ENCODE measurements at regions not wholly inside any gene's neighbourhood (a gene's known extent, or its start where the extent isn't known, plus 50 kb on each side); places are given as distances from the start of the nearest gene placed in this dataset.

GRCh38 chr1:173341307-173341706, 134.2 kb upstream of the TNFSF4 start:
- ChIA-PET POLR2A (no interaction called here), CTCF (no interaction called here), RAD21 (ENCODE audit: low non-redundant PET in 1 of 2, low total read pairs in 2 of 2, uncharacterized antibody in 2 of 2, unreplicated experiment in 2 of 2) (no interaction called here)
- no peaks in the 10 kb centered on the region for H3K9me3 ChIP-seq (ENCODE audit: control insufficient read depth in 1 of 2, insufficient read depth in 1 of 2, low read depth in 1 of 2, low read length in 2 of 2)
- H2AFZ ChIP-seq (ENCODE audit: low read depth, low read length, poor library complexity, severe bottlenecking), result no peak overlapping the region
- no peaks in the 10 kb centered on the region for H3K36me3 ChIP-seq (ENCODE audit: control insufficient read depth in 1 of 2, insufficient read depth in 2 of 2, low read length in 2 of 2)
- no peak overlapping the region for H3K4me3 ChIP-seq (replicated peaks in 1 of 2; ENCODE audit: low read depth in 1 of 2, low read length in 2 of 2)
- no peak overlapping the region for H3K4me2 ChIP-seq (ENCODE audit: low read length)
- intact Hi-C loops (cut with micrococcal nuclease), result no loop called here
- TF ChIP-seq TCF7L2 (IDR thresholded peaks at IDR 0.05; ENCODE audit: borderline replicate concordance, extremely low read depth, insufficient read depth, insufficient read length), result no peak
- TF ChIP-seq MAX (IDR thresholded peaks at IDR 0.05), result no peak
- no peak for TF ChIP-seq SIN3A (IDR thresholded peaks at IDR 0.05; ENCODE audit: low read depth)
- no peak for TF ChIP-seq JUND (IDR thresholded peaks at IDR 0.05)
- TF ChIP-seq EZH2 (IDR thresholded peaks at IDR 0.05), result no peak
- TF ChIP-seq REST (IDR thresholded peaks at IDR 0.05; ENCODE audit: low read depth), result no peak
- TF ChIP-seq POLR2AphosphoS5 (IDR thresholded peaks at IDR 0.05; ENCODE audit: low read depth, low read length), result no peak
- no peak for TF ChIP-seq SRF (IDR thresholded peaks at IDR 0.05; ENCODE audit: low read depth)
- TF ChIP-seq CBX3 (IDR thresholded peaks at IDR 0.05; ENCODE audit: low read depth), result no peak
- TF ChIP-seq ATF3 (IDR thresholded peaks at IDR 0.05), result no peak
- TF ChIP-seq EZH2phosphoT487 (IDR thresholded peaks at IDR 0.05; ENCODE audit: borderline replicate concordance), result no peak
- TF ChIP-seq ZNF274 (IDR thresholded peaks at IDR 0.05; ENCODE audit: low read depth, low read length), result no peak
- TF ChIP-seq ZFX (IDR thresholded peaks at IDR 0.05), result no peak
- no peak for TF ChIP-seq EGR1 (IDR thresholded peaks at IDR 0.05; ENCODE audit: low read depth)
- TF ChIP-seq FOSL1 (IDR thresholded peaks at IDR 0.05; ENCODE audit: low read depth), result no peak
- TF ChIP-seq SP1 (IDR thresholded peaks at IDR 0.05; ENCODE audit: low read depth), result no peak
- no peak for TF ChIP-seq YY1 (IDR thresholded peaks at IDR 0.05; ENCODE audit: extremely low read depth, insufficient replicate concordance, low read depth, low read length)
- TF ChIP-seq CEBPB (IDR thresholded peaks at IDR 0.05; ENCODE audit: low read depth), result no peak
- no peak for TF ChIP-seq RAD21 (IDR thresholded peaks at IDR 0.05; ENCODE audit: low read depth)
- no peaks in the 10 kb centered on the region for H3K9me2 ChIP-seq (ENCODE audit: insufficient read depth)
- H3K79me2 ChIP-seq (ENCODE audit: insufficient read depth, low read length), result no peaks in the 10 kb centered on the region
- H3K27me3 ChIP-seq (ENCODE audit: insufficient read depth, low read length), result no peaks in the 10 kb centered on the region
- ATAC-seq, result no peak
- H3K9ac ChIP-seq (ENCODE audit: low read length), result no peak overlapping the region
- H4K20me1 ChIP-seq (ENCODE audit: insufficient read depth), result no peaks in the 10 kb centered on the region
- no TSS peak for BruUV-seq (replicated peaks)
- H3K4me1 ChIP-seq (ENCODE audit: control insufficient read depth in 1 of 2, insufficient read depth in 2 of 2, low read length in 2 of 2), result no peaks in the 10 kb centered on the region
- DNase-seq (ENCODE audit: low read depth, low spot score), result no peak
- no peak overlapping the region for H3K27ac ChIP-seq (ENCODE audit: low read depth, low read length)
